ENCODE measurements at regions not wholly inside any gene's neighbourhood (a gene's known extent, or its start where the extent isn't known, plus 50 kb on each side); places are given as distances from the start of the nearest gene placed in this dataset.
A peak's percentile ranks its signal among the peaks of the same experiment; 100 is the strongest.
"Not testable (repeated sequence)": the region's sequence is repeated elsewhere in the genome, so short reads cannot be mapped to it uniquely, and the experiment has no call there.

DNA sequence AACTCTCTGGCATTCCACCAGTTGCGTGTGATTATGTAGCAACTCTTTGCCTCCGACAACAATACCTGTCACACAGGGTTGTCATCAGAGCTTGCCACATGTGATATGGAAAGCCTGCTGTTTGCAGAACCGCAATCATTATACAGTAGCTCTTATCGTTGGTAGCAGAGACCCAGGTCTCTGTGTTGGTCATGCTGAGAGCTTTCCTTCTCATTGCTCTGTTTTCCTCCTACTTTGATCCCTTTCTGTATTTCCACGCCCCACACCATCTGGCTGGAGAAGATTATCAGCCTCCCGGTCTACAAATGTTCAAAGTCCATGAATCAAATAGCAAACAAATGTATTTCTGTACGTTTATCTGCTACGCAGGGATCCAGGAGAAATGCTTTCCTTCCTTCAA, 1475.6 kb upstream of the DEFB115 start (continued):
- TF ChIP-seq, protein P1, sequence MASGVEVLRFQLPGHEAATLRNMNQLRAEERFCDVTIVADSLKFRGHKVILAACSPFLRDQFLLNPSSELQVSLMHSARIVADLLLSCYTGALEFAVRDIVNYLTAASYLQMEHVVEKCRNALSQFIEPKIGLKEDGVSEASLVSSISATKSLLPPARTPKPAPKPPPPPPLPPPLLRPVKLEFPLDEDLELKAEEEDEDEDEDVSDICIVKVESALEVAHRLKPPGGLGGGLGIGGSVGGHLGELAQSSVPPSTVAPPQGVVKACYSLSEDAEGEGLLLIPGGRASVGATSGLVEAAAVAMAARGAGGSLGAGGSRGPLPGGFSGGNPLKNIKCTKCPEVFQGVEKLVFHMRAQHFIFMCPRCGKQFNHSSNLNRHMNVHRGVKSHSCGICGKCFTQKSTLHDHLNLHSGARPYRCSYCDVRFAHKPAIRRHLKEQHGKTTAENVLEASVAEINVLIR (CRISPR knock-in tag; IDR thresholded peaks at IDR 0.05) = peak; percentile 33; the same call in 1 of the 2 replicates
- TF ChIP-seq KHSRP (IDR thresholded peaks at IDR 0.05) (peak; percentile 91), BHLHE40 (IDR thresholded peaks at IDR 0.05; ENCODE audit: low read length) (peak; percentile 54; the same call in 1 of the 2 replicates), TOE1 (IDR thresholded peaks at IDR 0.05; ENCODE audit: borderline replicate concordance) (peak; percentile 49; the same call in 1 of the 2 replicates), CREB1 (IDR thresholded peaks at IDR 0.05) (peak; percentile 44), SMAD4 (CRISPR knock-in tag; conservative IDR thresholded peaks at IDR 0.05) (peak; percentile 94), SMAD3 (CRISPR knock-in tag; conservative IDR thresholded peaks at IDR 0.05) (peak; percentile 70; the same call in 1 of the 2 replicates)
- TF ChIP-seq TOE1 (CRISPR knock-in tag; IDR thresholded peaks at IDR 0.05; ENCODE audit: borderline replicate concordance, low read depth); CREB1 (CRISPR knock-in tag; IDR thresholded peaks at IDR 0.05): not testable (repeated sequence)
- TF ChIP-seq, protein P2, sequence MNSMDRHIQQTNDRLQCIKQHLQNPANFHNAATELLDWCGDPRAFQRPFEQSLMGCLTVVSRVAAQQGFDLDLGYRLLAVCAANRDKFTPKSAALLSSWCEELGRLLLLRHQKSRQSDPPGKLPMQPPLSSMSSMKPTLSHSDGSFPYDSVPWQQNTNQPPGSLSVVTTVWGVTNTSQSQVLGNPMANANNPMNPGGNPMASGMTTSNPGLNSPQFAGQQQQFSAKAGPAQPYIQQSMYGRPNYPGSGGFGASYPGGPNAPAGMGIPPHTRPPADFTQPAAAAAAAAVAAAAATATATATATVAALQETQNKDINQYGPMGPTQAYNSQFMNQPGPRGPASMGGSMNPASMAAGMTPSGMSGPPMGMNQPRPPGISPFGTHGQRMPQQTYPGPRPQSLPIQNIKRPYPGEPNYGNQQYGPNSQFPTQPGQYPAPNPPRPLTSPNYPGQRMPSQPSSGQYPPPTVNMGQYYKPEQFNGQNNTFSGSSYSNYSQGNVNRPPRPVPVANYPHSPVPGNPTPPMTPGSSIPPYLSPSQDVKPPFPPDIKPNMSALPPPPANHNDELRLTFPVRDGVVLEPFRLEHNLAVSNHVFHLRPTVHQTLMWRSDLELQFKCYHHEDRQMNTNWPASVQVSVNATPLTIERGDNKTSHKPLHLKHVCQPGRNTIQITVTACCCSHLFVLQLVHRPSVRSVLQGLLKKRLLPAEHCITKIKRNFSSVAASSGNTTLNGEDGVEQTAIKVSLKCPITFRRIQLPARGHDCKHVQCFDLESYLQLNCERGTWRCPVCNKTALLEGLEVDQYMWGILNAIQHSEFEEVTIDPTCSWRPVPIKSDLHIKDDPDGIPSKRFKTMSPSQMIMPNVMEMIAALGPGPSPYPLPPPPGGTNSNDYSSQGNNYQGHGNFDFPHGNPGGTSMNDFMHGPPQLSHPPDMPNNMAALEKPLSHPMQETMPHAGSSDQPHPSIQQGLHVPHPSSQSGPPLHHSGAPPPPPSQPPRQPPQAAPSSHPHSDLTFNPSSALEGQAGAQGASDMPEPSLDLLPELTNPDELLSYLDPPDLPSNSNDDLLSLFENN (IDR thresholded peaks at IDR 0.05; ENCODE audit: low read depth in 2 of 2, low read length in 2 of 2) = peak in 1 of 2 experiments; percentile 91; a peak in 2 of 4 replicates

DNA sequence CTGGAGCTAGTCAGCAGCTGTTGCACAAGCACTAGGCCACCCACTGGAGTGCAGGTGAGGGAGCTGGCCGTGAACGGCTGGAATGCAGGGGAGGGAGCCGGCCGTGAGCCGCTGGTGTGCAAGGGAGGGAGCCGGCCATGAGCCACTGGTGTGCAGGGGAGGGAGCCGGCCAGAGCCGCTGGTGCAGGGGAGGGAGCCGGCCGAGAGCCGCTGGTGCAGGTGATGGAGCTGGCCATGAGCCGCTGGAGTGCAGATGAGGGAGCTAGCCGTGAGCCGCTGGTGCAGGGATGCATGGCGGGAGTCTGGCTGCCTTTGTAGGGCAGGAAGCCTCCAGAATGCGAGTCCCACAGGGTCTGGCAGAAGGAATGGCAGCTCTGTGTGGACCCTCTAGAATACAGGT, 1470.0 kb upstream of the DEFB115 start:
- H3K4me1 ChIP-seq (replicated peaks in 1 of 2; ENCODE audit: control insufficient read depth in 2 of 2, insufficient read depth in 2 of 2, low read length in 2 of 2); H3K9me3 ChIP-seq (replicated peaks; ENCODE audit: control insufficient read depth, insufficient read depth, low read depth, low read length); H4K20me1 ChIP-seq (replicated peaks; ENCODE audit: control insufficient read depth, insufficient read depth, low read length); FAIRE-seq; H3K4me3 ChIP-seq; H3K27me3 ChIP-seq (ENCODE audit: control insufficient read depth in 2 of 2, insufficient read depth in 2 of 2, low read length in 2 of 2); H3K79me2 ChIP-seq (ENCODE audit: control insufficient read depth, insufficient read depth, low read length); H2AFZ ChIP-seq (ENCODE audit: low read depth, low read length); BruUV-seq (replicated peaks); H3K36me3 ChIP-seq (ENCODE audit: control insufficient read depth, insufficient read depth, low read length); H3K9me1 ChIP-seq (ENCODE audit: control insufficient read depth, insufficient read depth, low read length); intact Hi-C loops (cut with micrococcal nuclease); CTCF ChIA-PET (ENCODE audit: low intra/inter-chr PET ratio); H3K4me2 ChIP-seq (ENCODE audit: insufficient read depth, low read length); H3K27ac ChIP-seq (ENCODE audit: extremely low read depth, low read depth, low read length); ATAC-seq; H3K9ac ChIP-seq (ENCODE audit: insufficient read depth in 1 of 2, low read depth in 2 of 2, low read length in 2 of 2); DNase-seq (ENCODE audit: extremely low read depth in 1 of 4, low spot score in 3 of 4): not testable (repeated sequence)
- POLR2A ChIA-PET = interaction anchor here (0.7 kb wide), 1 partner anchor 27 kb away, joined by 3 read pairs; no protein-coding TSS in a partner anchor
- 7% methylated on average over 11 of the region's 16 CpGs for WGBS (ENCODE audit: insufficient coverage, low coverage, missing lambda C conversion rate)
- in situ Hi-C loops (cut with MboI) = loop anchor here (25.0 kb wide), 1 partner anchor 675 kb away; no protein-coding TSS in a partner anchor
